ELF-1 (cell line): ENCODE measurements at regions not wholly inside any gene's neighbourhood (a gene's known extent, or its start where the extent isn't known, plus 50 kb on each side); places are given as distances from the start of the nearest gene placed in this dataset.

ENCODE experiments used
- DNase-seq: peaks from one replicate; pipeline ENCODE4 v3.0.0-alpha.2; 2016; ENCODE audit warnings: low read depth, low spot score

- DNase-seq = no peak
Observed at GRCh38 chr2:6723865-6724604, 141.7 kb downstream of the CMPK2 start.

- no peak for DNase-seq
Observed at GRCh38 chr2:6724605-6725140, 141.0 kb downstream of the CMPK2 start.

- no peak for DNase-seq
Observed at GRCh38 chr2:6728156-6728555, 137.6 kb downstream of the CMPK2 start.

- no peak for DNase-seq
Observed at GRCh38 chr2:6730003-6730402, 135.7 kb downstream of the CMPK2 start.

GRCh38 chr2:6730649-6731532 lies 134.8 kb downstream of the CMPK2 start:
- DNase-seq = no peak

- DNase-seq = no peak
Observed at GRCh38 chr2:6739547-6739946, 126.2 kb downstream of the CMPK2 start.

- DNase-seq = peak; percentile 8
Observed at GRCh38 chr2:6741229-6741628, 124.5 kb downstream of the CMPK2 start.

GRCh38 chr2:6744038-6744437 lies 121.7 kb downstream of the CMPK2 start:
- DNase-seq = no peak

GRCh38 chr2:6747433-6747832 lies 118.3 kb downstream of the CMPK2 start:
- DNase-seq = no peak

GRCh38 chr2:6748406-6749067 lies 117.2 kb downstream of the CMPK2 start:
- DNase-seq = no peak

- no peak for DNase-seq
Observed at GRCh38 chr2:6749962-6750361, 115.7 kb downstream of the CMPK2 start.

- no peak for DNase-seq
Observed at GRCh38 chr2:6750411-6751158, 115.1 kb downstream of the CMPK2 start.

GRCh38 chr2:6754419-6754818 lies 111.3 kb downstream of the CMPK2 start:
- peak; percentile 57 for DNase-seq

GRCh38 chr2:6755456-6755855 lies 110.3 kb downstream of the CMPK2 start:
- DNase-seq = no peak

- no peak for DNase-seq
Observed at GRCh38 chr2:6757215-6757614, 108.5 kb downstream of the CMPK2 start.

GRCh38 chr2:6759689-6760088 lies 106.0 kb downstream of the CMPK2 start:
- no peak for DNase-seq

GRCh38 chr2:6760132-6760531 lies 105.6 kb downstream of the CMPK2 start:
- no peak for DNase-seq

- peak; percentile 35 for DNase-seq
Observed at GRCh38 chr2:6764968-6765723, 100.6 kb downstream of the CMPK2 start.

- DNase-seq = no peak
Observed at GRCh38 chr2:6769346-6769745, 96.4 kb downstream of the CMPK2 start.

GRCh38 chr2:6770006-6770405 lies 95.7 kb downstream of the CMPK2 start:
- no peak for DNase-seq
